Caco-2 (cell line): ENCODE measurements at regions not wholly inside any gene's neighbourhood (a gene's known extent, or its start where the extent isn't known, plus 50 kb on each side); places are given as distances from the start of the nearest gene placed in this dataset.

Experiments used
- BruUV-seq: library from RNA; stranded (reverse); fragments of 400-500 nt; replicated peaks from 2 replicates; lab custom pipeline; 2021; lab: Mats Ljungman, UMichigan
- CTCF ChIA-PET: fragments of 300-600 bp; sonication (Branson Sonifier 250); formaldehyde crosslinking; loops from one replicate; lab custom pipeline; 2022; ENCODE audit warnings: antibody characterized with exemption; lab: Charles Lee
- POLR2A ChIA-PET: fragments of 300-600 bp; sonication (Branson Sonifier 250); formaldehyde crosslinking; loops from one replicate; lab custom pipeline; 2022; ENCODE audit warnings: antibody characterized with exemption; lab: Charles Lee
- DNase-seq, 2 experiments: peaks; one replicate each; pipeline versions ENCODE4 v3.0.0 to v3.0.0-alpha.2; 2020 to 2022
- H3K27me3 ChIP-seq: replicated peaks from 2 replicates; pipeline ENCODE4 v1.6.0; 2011; ENCODE audit warnings: low read length; ENCODE audit not compliant: control insufficient read depth, insufficient read depth
- H3K36me3 ChIP-seq: 2 replicates; pipeline ENCODE4 v1.5.1; 2011; ENCODE audit warnings: low read length; ENCODE audit not compliant: control insufficient read depth, insufficient read depth
- H3K4me1 ChIP-seq: fragments of 250-450 bp; sonication (Bioruptor Pico); 2 replicates; pipeline ENCODE4 v1.5.1; 2020; ENCODE audit warnings: mild to moderate bottlenecking
- H3K4me3 ChIP-seq: 2 replicates; pipeline ENCODE4 v1.5.1; 2011; ENCODE audit warnings: low read depth, mild to moderate bottlenecking, control low read depth, low read length
- H3K9me3 ChIP-seq: fragments of 250-450 bp; sonication (Bioruptor Pico); 2 replicates; pipeline ENCODE4 v1.5.1; 2020; ENCODE audit warnings: mild to moderate bottlenecking, moderate library complexity
- H3K27ac Mint-ChIP-seq: one replicate; pipeline ENCODE4 v1.8.0; 2022; ENCODE audit warnings: mixed read lengths; ENCODE audit not compliant: unreplicated experiment
- H3K27me3 Mint-ChIP-seq: one replicate; pipeline ENCODE4 v1.8.0; 2022; ENCODE audit warnings: mixed read lengths; ENCODE audit not compliant: insufficient read depth, unreplicated experiment
- H3K36me3 Mint-ChIP-seq: one replicate; pipeline ENCODE4 v1.8.0; 2022; ENCODE audit warnings: mild to moderate bottlenecking, mixed read lengths; ENCODE audit not compliant: insufficient read depth, unreplicated experiment
- H3K4me1 Mint-ChIP-seq: one replicate; pipeline ENCODE4 v1.8.0; 2022; ENCODE audit warnings: low read depth, mixed read lengths; ENCODE audit not compliant: unreplicated experiment
- H3K4me3 Mint-ChIP-seq: one replicate; pipeline ENCODE4 v1.8.0; 2022; ENCODE audit warnings: mild to moderate bottlenecking, moderate library complexity, mixed read lengths; ENCODE audit not compliant: unreplicated experiment
- H3K9me3 Mint-ChIP-seq: one replicate; pipeline ENCODE4 v1.8.0; 2022; ENCODE audit warnings: mixed read lengths; ENCODE audit not compliant: unreplicated experiment
- intact Hi-C: fragments of 100-400 bp; cut with micrococcal nuclease; formaldehyde crosslinking; loops from one replicate; pipeline ENCODE4 v1.10.0; 2022; ENCODE audit not compliant: unreplicated experiment
- TF ChIP-seq, protein P1 (sequence below), 2 experiments: fragments of 200-600 bp in 1 of 2; IDR thresholded peaks; 1 replicate in 1 of 2; 2 replicates in 1 of 2; pipeline versions ENCODE4 v1.5.1 to v1.8.0; 2011 to 2022; ENCODE audit warnings: antibody characterized with exemption in 1 of 2, control low read depth in 1 of 2, inconsistent platforms in 1 of 2, low read depth in 1 of 2, low read length in 1 of 2, mild to moderate bottlenecking in 1 of 2, moderate library complexity in 1 of 2; ENCODE audit not compliant: insufficient read depth in 1 of 2, severe bottlenecking in 1 of 2, unreplicated experiment in 1 of 2

- Histone ChIP-seq H3K27me3 (no peaks in the 10 kb centered on the region), H3K9me3 (no peaks in the 10 kb centered on the region), H3K36me3 (no peaks in the 10 kb centered on the region), H3K4me3 (no peak overlapping the region), H3K4me1 (peaks cover 50% of the 10 kb centered on the region; the same call in 1 of the 2 replicates)
- CTCF ChIA-PET = interaction anchor here (0.5 to 1.5 kb wide), 8 partner anchors 11 to 1296 kb away, joined by 3 to 8 read pairs (median 4); no protein-coding TSS in a partner anchor
- no TSS peak for BruUV-seq
- Mint-ChIP-seq H3K27ac (peak overlapping the region; percentile 63), H3K9me3 (peaks cover 12% of the 10 kb centered on the region), H3K27me3 (no peaks in the 10 kb centered on the region), H3K36me3 (peaks cover 15% of the 10 kb centered on the region), H3K4me3 (peak overlapping the region; percentile 38), H3K4me1 (peaks cover 31% of the 10 kb centered on the region)
- peak; percentile 73 to 77 for DNase-seq
- POLR2A ChIA-PET = no interaction called here
- TF ChIP-seq, protein P1, sequence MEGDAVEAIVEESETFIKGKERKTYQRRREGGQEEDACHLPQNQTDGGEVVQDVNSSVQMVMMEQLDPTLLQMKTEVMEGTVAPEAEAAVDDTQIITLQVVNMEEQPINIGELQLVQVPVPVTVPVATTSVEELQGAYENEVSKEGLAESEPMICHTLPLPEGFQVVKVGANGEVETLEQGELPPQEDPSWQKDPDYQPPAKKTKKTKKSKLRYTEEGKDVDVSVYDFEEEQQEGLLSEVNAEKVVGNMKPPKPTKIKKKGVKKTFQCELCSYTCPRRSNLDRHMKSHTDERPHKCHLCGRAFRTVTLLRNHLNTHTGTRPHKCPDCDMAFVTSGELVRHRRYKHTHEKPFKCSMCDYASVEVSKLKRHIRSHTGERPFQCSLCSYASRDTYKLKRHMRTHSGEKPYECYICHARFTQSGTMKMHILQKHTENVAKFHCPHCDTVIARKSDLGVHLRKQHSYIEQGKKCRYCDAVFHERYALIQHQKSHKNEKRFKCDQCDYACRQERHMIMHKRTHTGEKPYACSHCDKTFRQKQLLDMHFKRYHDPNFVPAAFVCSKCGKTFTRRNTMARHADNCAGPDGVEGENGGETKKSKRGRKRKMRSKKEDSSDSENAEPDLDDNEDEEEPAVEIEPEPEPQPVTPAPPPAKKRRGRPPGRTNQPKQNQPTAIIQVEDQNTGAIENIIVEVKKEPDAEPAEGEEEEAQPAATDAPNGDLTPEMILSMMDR (IDR thresholded peaks at IDR 0.05; ENCODE audit: insufficient read depth in 1 of 2, low read depth in 1 of 2, low read length in 1 of 2, severe bottlenecking in 1 of 2, unreplicated experiment in 1 of 2) = peak; percentile 86 to 93
- intact Hi-C loops = loop anchor here (1.0 to 10.0 kb wide), 12 partner anchors 9 to 1189 kb away; no protein-coding TSS in a partner anchor
Observed at GRCh38 chr5:155943516-155944407, 383.2 kb upstream of the SGCD start.

GRCh38 chr5:155947394-155948062 lies 379.4 kb upstream of the SGCD start:
- POLR2A ChIA-PET = no interaction called here
- Histone ChIP-seq H3K36me3 (no peaks in the 10 kb centered on the region), H3K27me3 (no peaks in the 10 kb centered on the region), H3K9me3 (no peaks in the 10 kb centered on the region), H3K4me1 (peaks cover 62% of the 10 kb centered on the region), H3K4me3 (no peak overlapping the region)
- H3K4me1 Mint-ChIP-seq = peaks cover 31% of the 10 kb centered on the region
- peak in 1 of 2 experiments; percentile 18 for DNase-seq
- TF ChIP-seq, protein P1 (IDR thresholded peaks at IDR 0.05; ENCODE audit: insufficient read depth in 1 of 2, low read depth in 1 of 2, low read length in 1 of 2, severe bottlenecking in 1 of 2, unreplicated experiment in 1 of 2) = no peak
- BruUV-seq = no TSS peak
- H3K9me3 Mint-ChIP-seq = peaks cover 18% of the 10 kb centered on the region
- H3K27ac Mint-ChIP-seq = no peak overlapping the region
- CTCF ChIA-PET = no interaction called here
- no peak overlapping the region for H3K4me3 Mint-ChIP-seq
- peaks cover 15% of the 10 kb centered on the region for H3K36me3 Mint-ChIP-seq
- no peaks in the 10 kb centered on the region for H3K27me3 Mint-ChIP-seq
- intact Hi-C loops = loop anchor here (10.0 kb wide), 2 partner anchors 437 to 1087 kb away; no protein-coding TSS in a partner anchor

GRCh38 chr5:155948576-155948975 lies 378.4 kb upstream of the SGCD start:
- H3K4me3 ChIP-seq = no peak overlapping the region
- H3K27me3 ChIP-seq = no peaks in the 10 kb centered on the region
- Mint-ChIP-seq H3K4me3 (no peak overlapping the region), H3K27ac (no peak overlapping the region), H3K27me3 (no peaks in the 10 kb centered on the region), H3K4me1 (peaks cover 35% of the 10 kb centered on the region), H3K9me3 (peaks cover 18% of the 10 kb centered on the region), H3K36me3 (peaks cover 15% of the 10 kb centered on the region)
- H3K9me3 ChIP-seq = no peaks in the 10 kb centered on the region
- H3K36me3 ChIP-seq = no peaks in the 10 kb centered on the region
- BruUV-seq = no TSS peak
- H3K4me1 ChIP-seq = peaks cover 61% of the 10 kb centered on the region
- TF ChIP-seq, protein P1 (IDR thresholded peaks at IDR 0.05; ENCODE audit: insufficient read depth in 1 of 2, low read depth in 1 of 2, low read length in 1 of 2, severe bottlenecking in 1 of 2, unreplicated experiment in 1 of 2) = no peak
- intact Hi-C loops = loop anchor here (10.0 kb wide), 2 partner anchors 436 to 1086 kb away; no protein-coding TSS in a partner anchor
- CTCF ChIA-PET = no interaction called here
- no peak for DNase-seq
- POLR2A ChIA-PET = no interaction called here
